ENCODE measurements at regions not wholly inside any gene's neighbourhood (a gene's known extent, or its start where the extent isn't known, plus 50 kb on each side); places are given as distances from the start of the nearest gene placed in this dataset.

GRCh38 chr1:201691716-201692554 is 137.0 kb upstream of the IPO9 start:
- TF ChIP-seq EZH2 (IDR thresholded peaks at IDR 0.05; ENCODE audit: borderline replicate concordance, low read depth, low read length, poor library complexity, severe bottlenecking) (no peak), CTCF (conservative IDR thresholded peaks at IDR 0.05; ENCODE audit: low read depth, low read length) (no peak)
